Endothelial cell of umbilical vein (primary cell): ENCODE measurements at regions not wholly inside any gene's neighbourhood (a gene's known extent, or its start where the extent isn't known, plus 50 kb on each side); places are given as distances from the start of the nearest gene placed in this dataset.

ENCODE experiments used
- BruUV-seq: library from RNA; stranded (reverse); fragments of 400-500 nt; replicated peaks from 2 replicates; lab custom pipeline; 2021; lab: Mats Ljungman, UMichigan
- CTCF ChIA-PET: fragments of 300-600, 350-600 bp; sonication (Branson Sonifier 250); formaldehyde crosslinking; loops from one replicate; lab custom pipeline; 2021; ENCODE audit warnings: antibody characterized with exemption, inconsistent platforms; lab: Charles Lee
- POLR2A ChIA-PET: fragments of 300-600, 350-600 bp; sonication (Branson Sonifier 250); formaldehyde crosslinking; loops from one replicate; lab custom pipeline; 2021; ENCODE audit warnings: antibody characterized with exemption, inconsistent platforms; lab: Charles Lee
- DNase-seq: peaks from one replicate; pipeline ENCODE4 v3.0.0-alpha.2; 2011; ENCODE audit warnings: low read depth, low spot score
- FAIRE-seq: peaks from 2 replicates; lab custom pipeline; 2011; peaks lifted over from hg19 to GRCh38; lab: Jason Lieb, UNC
- H2AFZ ChIP-seq: 2 replicates; pipeline ENCODE4 v1.6.0; 2012; ENCODE audit warnings: low read depth, low read length, control low read depth, inconsistent platforms
- H3K27ac ChIP-seq: 2 replicates; pipeline ENCODE4 v1.5.1; 2011; ENCODE audit warnings: low read depth, mild to moderate bottlenecking, control low read depth, low read length, moderate library complexity; ENCODE audit not compliant: insufficient read depth
- H3K27me3 ChIP-seq, 2 experiments: 2 replicates each; pipeline versions ENCODE4 v1.6.0 to v1.6.1; 2011; ENCODE audit warnings: low read length in 2 of 2, mixed read lengths in 1 of 2; ENCODE audit not compliant: control insufficient read depth in 2 of 2, insufficient read depth in 2 of 2
- H3K36me3 ChIP-seq, 2 experiments: 2 replicates in 1 of 2; 3 replicates in 1 of 2; pipeline ENCODE4 v1.5.1; 2011; ENCODE audit warnings: low read length in 2 of 2, mild to moderate bottlenecking in 1 of 2, moderate library complexity in 1 of 2; ENCODE audit not compliant: control insufficient read depth in 2 of 2, insufficient read depth in 2 of 2; ENCODE audit errors: extremely low read depth in 1 of 2
- H3K4me1 ChIP-seq: 3 replicates; pipeline ENCODE4 v1.5.1; 2011; ENCODE audit warnings: mild to moderate bottlenecking, low read length; ENCODE audit not compliant: control insufficient read depth, insufficient read depth; ENCODE audit errors: extremely low read depth
- H3K4me2 ChIP-seq: 2 replicates; pipeline ENCODE4 v1.6.1; 2011; ENCODE audit warnings: low read length, control low read depth, mixed read lengths; ENCODE audit not compliant: insufficient read depth
- H3K4me3 ChIP-seq, 3 experiments: fragments of 200-600 bp in 1 of 3; sonication (generic), shearing (Covaris generic) in 1 of 3; replicated peaks in 1 of 3; 2 replicates each; pipeline ENCODE4 v1.5.1; 2011 to 2016; ENCODE audit warnings: control low read depth in 3 of 3, low read length in 3 of 3, mild to moderate bottlenecking in 2 of 3, inconsistent platforms in 1 of 3, low read depth in 1 of 3, moderate library complexity in 1 of 3; ENCODE audit not compliant: insufficient read depth in 1 of 3
- H3K79me2 ChIP-seq: 2 replicates; pipeline ENCODE4 v1.6.0; 2012; ENCODE audit warnings: low read length, inconsistent platforms; ENCODE audit not compliant: control insufficient read depth, insufficient read depth
- H3K9ac ChIP-seq: replicated peaks from 2 replicates; pipeline ENCODE3; 2011; ENCODE audit warnings: low read length, control low read depth; ENCODE audit not compliant: insufficient read depth; ENCODE audit errors: extremely low read depth
- H3K9me1 ChIP-seq: replicated peaks from 3 replicates; pipeline ENCODE4 v1.6.0; 2011; ENCODE audit warnings: mild to moderate bottlenecking, low read length; ENCODE audit not compliant: control insufficient read depth, insufficient read depth; ENCODE audit errors: extremely low read depth
- H3K9me3 ChIP-seq: replicated peaks from 2 replicates; pipeline ENCODE4 v1.5.1; 2012; ENCODE audit warnings: low read length, inconsistent platforms; ENCODE audit not compliant: control insufficient read depth, insufficient read depth
- H4K20me1 ChIP-seq: replicated peaks from 2 replicates; pipeline ENCODE3; 2011; ENCODE audit warnings: mild to moderate bottlenecking, low read length; ENCODE audit not compliant: control insufficient read depth, insufficient read depth; ENCODE audit errors: extremely low read depth
- CTCF ChIP-seq, 2 donors: IDR thresholded peaks; 1 replicate in 1 of 2; 2 replicates in 1 of 2; pipeline ENCODE4 v1.5.1; 2011; ENCODE audit warnings: low read length in 2 of 2, mild to moderate bottlenecking in 2 of 2, moderate library complexity in 2 of 2, control low read depth in 1 of 2, inconsistent platforms in 1 of 2, low read depth in 1 of 2; ENCODE audit not compliant: insufficient read depth in 1 of 2; ENCODE audit errors: extremely low read depth in 1 of 2
- EZH2 ChIP-seq: IDR thresholded peaks from 2 replicates; pipeline ENCODE4 v1.6.1; 2012; ENCODE audit warnings: borderline replicate concordance, low read depth, mild to moderate bottlenecking, moderate library complexity, low read length, inconsistent platforms; ENCODE audit not compliant: severe bottlenecking
- FOS ChIP-seq: IDR thresholded peaks from 2 replicates; pipeline ENCODE4 v1.6.1; 2011; ENCODE audit warnings: mild to moderate bottlenecking, low read length, moderate library complexity, borderline replicate concordance; ENCODE audit not compliant: insufficient read depth
- JUN ChIP-seq: IDR thresholded peaks from 2 replicates; pipeline ENCODE4 v1.6.1; 2011; ENCODE audit warnings: borderline replicate concordance, low read depth; ENCODE audit not compliant: insufficient read length, insufficient read depth
- MAX ChIP-seq: IDR thresholded peaks from 2 replicates; pipeline ENCODE4 v1.6.1; 2011; ENCODE audit not compliant: insufficient read depth, insufficient read length
- MYC ChIP-seq: IDR thresholded peaks from one replicate; pipeline ENCODE4 v1.6.1; 2011; ENCODE audit warnings: mild to moderate bottlenecking, low read depth, low read length
- POLR2A ChIP-seq: IDR thresholded peaks from 2 replicates; pipeline ENCODE4 v1.6.1; 2012; ENCODE audit warnings: low read depth, mild to moderate bottlenecking, control low read depth, low read length
- POLR2AphosphoS5 ChIP-seq: IDR thresholded peaks from 2 replicates; pipeline ENCODE4 v1.6.1; 2012; ENCODE audit warnings: low read depth, mild to moderate bottlenecking, control low read depth, low read length, moderate library complexity; ENCODE audit not compliant: insufficient read depth
- dilution Hi-C: fragments of 300-500 bp; cut with MboI; formaldehyde crosslinking; loops from one replicate; pipeline ENCODE4 v1.15.0; 2019; ENCODE audit warnings: low sequenced_read_pairs; ENCODE audit not compliant: extremely low pct_ligation_motif_present
- intact Hi-C: fragments of 100-400 bp; cut with micrococcal nuclease; formaldehyde crosslinking; loops from one replicate; pipeline ENCODE4 v1.10.0; 2022

- dilution Hi-C loops: no loop called here
- ChIA-PET POLR2A (no interaction called here), CTCF (no interaction called here)
- H3K79me2 ChIP-seq: no peaks in the 10 kb centered on the region
- no peak overlapping the region for H3K27ac ChIP-seq
- BruUV-seq: no TSS peak
- no peaks in the 10 kb centered on the region for H3K9me3 ChIP-seq
- TF ChIP-seq POLR2A: no peak
- TF ChIP-seq POLR2AphosphoS5: no peak
- TF ChIP-seq CTCF (IDR thresholded peaks at IDR 0.05; ENCODE audit: extremely low read depth in 1 of 2, insufficient read depth in 1 of 2, low read depth in 1 of 2, low read length in 2 of 2): no peak
- TF ChIP-seq MAX: no peak
- H3K4me3 ChIP-seq: no peak overlapping the region
- no peak for FAIRE-seq
- H3K9ac ChIP-seq: no peak overlapping the region
- no peak overlapping the region for H2AFZ ChIP-seq
- H3K9me1 ChIP-seq: no peaks in the 10 kb centered on the region
- no peaks in the 10 kb centered on the region for H3K27me3 ChIP-seq
- DNase-seq: no peak
- no peaks in the 10 kb centered on the region for H4K20me1 ChIP-seq
- H3K4me2 ChIP-seq: no peak overlapping the region
- H3K4me1 ChIP-seq: no peaks in the 10 kb centered on the region
- no peaks in the 10 kb centered on the region for H3K36me3 ChIP-seq
- intact Hi-C loops: no loop called here
These were observed 216.0 kb downstream of the DSEL start for GRCh38 chr18:67300498-67300897.

GRCh38 chr18:67292814-67293213 lies 223.7 kb downstream of the DSEL start:
- no peaks in the 10 kb centered on the region for H3K27me3 ChIP-seq
- no TSS peak for BruUV-seq
- no peak overlapping the region for H3K9ac ChIP-seq
- no peaks in the 10 kb centered on the region for H3K36me3 ChIP-seq
- no peaks in the 10 kb centered on the region for H4K20me1 ChIP-seq
- no peak overlapping the region for H3K4me2 ChIP-seq
- FAIRE-seq (no peak), DNase-seq (no peak)
- TF ChIP-seq CTCF (IDR thresholded peaks at IDR 0.05; ENCODE audit: extremely low read depth in 1 of 2, insufficient read depth in 1 of 2, low read depth in 1 of 2, low read length in 2 of 2) (no peak), EZH2 (no peak), FOS (no peak), JUN (no peak), MYC (no peak)
- no peaks in the 10 kb centered on the region for H3K9me1 ChIP-seq
- H2AFZ ChIP-seq: no peak overlapping the region
- no peak overlapping the region for H3K4me3 ChIP-seq
- no peaks in the 10 kb centered on the region for H3K79me2 ChIP-seq
- CTCF ChIA-PET: interaction anchor here (1.8 kb wide), 1 partner anchor 15 kb away, joined by 5 read pairs; no protein-coding TSS in a partner anchor
- no peaks in the 10 kb centered on the region for H3K4me1 ChIP-seq
- POLR2A ChIA-PET: no interaction called here
- intact Hi-C loops: no loop called here
- dilution Hi-C loops: no loop called here
- no peak overlapping the region for H3K27ac ChIP-seq
- no peaks in the 10 kb centered on the region for H3K9me3 ChIP-seq
